ENCODE measurements at regions not wholly inside any gene's neighbourhood (a gene's known extent, or its start where the extent isn't known, plus 50 kb on each side); places are given as distances from the start of the nearest gene placed in this dataset.
"Not testable (repeated sequence)": the region's sequence is repeated elsewhere in the genome, so short reads cannot be mapped to it uniquely, and the experiment has no call there.

- no peak for DNase-seq
These were observed 817.5 kb upstream of the SLC10A2 start for GRCh38 chr13:103883698-103884097.

GRCh38 chr13:103883164-103883563 lies 816.9 kb upstream of the SLC10A2 start:
- DNase-seq: no peak

- not testable (repeated sequence) for DNase-seq
These were observed 813.9 kb upstream of the SLC10A2 start for GRCh38 chr13:103880146-103880545.

- no peak for DNase-seq
These were observed 812.8 kb upstream of the SLC10A2 start for GRCh38 chr13:103878891-103879605.

- no peak for DNase-seq
These were observed 810.4 kb upstream of the SLC10A2 start for GRCh38 chr13:103876571-103876970.

- DNase-seq: no peak
These were observed 807.5 kb upstream of the SLC10A2 start for GRCh38 chr13:103873725-103874124.

GRCh38 chr13:103866048-103866447 lies 799.8 kb upstream of the SLC10A2 start:
- DNase-seq: no peak

GRCh38 chr13:103862525-103862924 lies 796.3 kb upstream of the SLC10A2 start:
- no peak for DNase-seq

GRCh38 chr13:103859952-103860351 lies 793.7 kb upstream of the SLC10A2 start:
- no peak for DNase-seq

- no peak for DNase-seq
These were observed 785.8 kb upstream of the SLC10A2 start for GRCh38 chr13:103852036-103852435.

- DNase-seq: no peak
These were observed 778.3 kb upstream of the SLC10A2 start for GRCh38 chr13:103844471-103844870.

- no peak for DNase-seq
These were observed 773.2 kb upstream of the SLC10A2 start for GRCh38 chr13:103839460-103839859.

- no peak for DNase-seq
These were observed 768.8 kb upstream of the SLC10A2 start for GRCh38 chr13:103835052-103835451.

GRCh38 chr13:103833294-103833852 lies 767.2 kb upstream of the SLC10A2 start:
- DNase-seq: no peak

GRCh38 chr13:103815619-103816018 lies 749.4 kb upstream of the SLC10A2 start:
- no peak for DNase-seq

GRCh38 chr13:103812971-103813370 lies 746.8 kb upstream of the SLC10A2 start:
- DNase-seq: no peak

GRCh38 chr13:103812558-103812957 lies 746.3 kb upstream of the SLC10A2 start:
- DNase-seq: no peak

GRCh38 chr13:103810026-103810425 lies 743.8 kb upstream of the SLC10A2 start:
- DNase-seq: no peak

GRCh38 chr13:103805771-103806170 lies 739.6 kb upstream of the SLC10A2 start:
- DNase-seq: no peak

GRCh38 chr13:103803349-103803748 lies 737.1 kb upstream of the SLC10A2 start:
- no peak for DNase-seq

- DNase-seq: no peak
These were observed 732.8 kb upstream of the SLC10A2 start for GRCh38 chr13:103799028-103799427.

GRCh38 chr13:103795892-103796478 lies 729.8 kb upstream of the SLC10A2 start:
- DNase-seq: no peak

GRCh38 chr13:103794526-103794925 lies 728.3 kb upstream of the SLC10A2 start:
- no peak for DNase-seq

GRCh38 chr13:103788061-103788652 lies 721.9 kb upstream of the SLC10A2 start:
- no peak for DNase-seq
